HCT116 (cell line): ENCODE measurements at regions not wholly inside any gene's neighbourhood (a gene's known extent, or its start where the extent isn't known, plus 50 kb on each side); places are given as distances from the start of the nearest gene placed in this dataset.

Source experiments
- CEBPB ChIP-seq: IDR thresholded peaks from 2 replicates; pipeline ENCODE4 v1.6.1; 2012; ENCODE audit warnings: low read depth
- EZH2phosphoT487 ChIP-seq: fragments of 200-600 bp; IDR thresholded peaks from 2 replicates; pipeline ENCODE4 v1.6.1; 2018; ENCODE audit warnings: antibody characterized with exemption, borderline replicate concordance
- POLR2AphosphoS5 ChIP-seq: IDR thresholded peaks from 2 replicates; pipeline ENCODE4 v1.6.1; 2011; ENCODE audit warnings: mild to moderate bottlenecking, low read depth, low read length, moderate library complexity
- TF ChIP-seq, protein P1 (sequence below), 3 experiments: fragments of 200-600 bp in 1 of 3; sonication (generic) in 1 of 3; IDR thresholded peaks in 2 of 3; conservative IDR thresholded peaks in 1 of 3; 2 replicates each; pipeline ENCODE4 v1.5.1; 2012 to 2017; ENCODE audit warnings: low read depth in 2 of 3, low read length in 2 of 3, antibody characterized with exemption in 1 of 3, borderline replicate concordance in 1 of 3, control low read depth in 1 of 3, mild to moderate bottlenecking in 1 of 3, mixed read lengths in 1 of 3, mixed run types in 1 of 3, moderate library complexity in 1 of 3; ENCODE audit not compliant: insufficient read depth in 1 of 3

DNA sequence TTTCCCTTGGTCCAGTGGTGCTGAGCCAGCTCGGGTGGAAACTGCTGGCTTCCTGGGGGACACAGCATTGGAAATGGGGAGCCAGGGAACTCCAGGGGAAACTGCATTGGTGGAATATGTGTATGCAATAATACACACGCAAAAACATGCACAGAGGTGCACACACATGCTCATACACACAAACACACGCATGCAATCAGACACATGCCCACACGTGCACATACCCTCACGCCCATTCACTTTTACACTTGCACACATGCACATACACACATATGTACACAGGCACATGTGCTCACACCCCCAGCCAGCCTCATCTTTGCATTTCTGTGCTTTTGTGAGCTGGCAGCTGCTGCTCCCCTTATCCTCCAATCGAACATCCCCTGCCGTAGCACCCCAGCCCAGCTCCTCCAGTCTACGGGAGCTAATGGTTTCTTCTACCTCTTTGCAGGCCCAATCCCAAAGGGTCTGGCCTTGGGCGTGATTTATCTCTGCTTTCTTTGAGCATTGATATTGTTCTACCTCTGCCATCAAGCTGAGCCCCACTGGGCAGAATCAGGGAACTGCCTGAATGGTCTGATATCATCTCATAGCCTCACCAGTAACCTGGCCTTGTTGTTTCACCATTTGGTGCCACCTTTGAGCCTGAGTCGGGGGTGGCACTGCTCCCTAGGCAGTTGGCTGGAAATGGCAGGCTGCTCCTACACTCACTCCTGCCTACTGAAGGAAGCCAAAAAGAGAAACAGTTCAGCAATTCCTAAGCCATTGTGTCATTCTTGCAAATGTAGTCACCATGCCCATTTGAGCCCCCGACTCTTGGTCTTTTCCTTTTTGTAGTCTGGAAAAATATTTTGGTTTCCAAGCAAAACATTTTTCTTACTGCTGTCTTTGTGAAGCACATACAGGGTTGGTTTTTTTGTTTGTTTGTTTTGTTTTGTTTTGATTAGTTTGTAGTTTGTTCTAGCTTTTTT, 104.4 kb upstream of the MAMLD1 start:
- TF ChIP-seq, protein P1, sequence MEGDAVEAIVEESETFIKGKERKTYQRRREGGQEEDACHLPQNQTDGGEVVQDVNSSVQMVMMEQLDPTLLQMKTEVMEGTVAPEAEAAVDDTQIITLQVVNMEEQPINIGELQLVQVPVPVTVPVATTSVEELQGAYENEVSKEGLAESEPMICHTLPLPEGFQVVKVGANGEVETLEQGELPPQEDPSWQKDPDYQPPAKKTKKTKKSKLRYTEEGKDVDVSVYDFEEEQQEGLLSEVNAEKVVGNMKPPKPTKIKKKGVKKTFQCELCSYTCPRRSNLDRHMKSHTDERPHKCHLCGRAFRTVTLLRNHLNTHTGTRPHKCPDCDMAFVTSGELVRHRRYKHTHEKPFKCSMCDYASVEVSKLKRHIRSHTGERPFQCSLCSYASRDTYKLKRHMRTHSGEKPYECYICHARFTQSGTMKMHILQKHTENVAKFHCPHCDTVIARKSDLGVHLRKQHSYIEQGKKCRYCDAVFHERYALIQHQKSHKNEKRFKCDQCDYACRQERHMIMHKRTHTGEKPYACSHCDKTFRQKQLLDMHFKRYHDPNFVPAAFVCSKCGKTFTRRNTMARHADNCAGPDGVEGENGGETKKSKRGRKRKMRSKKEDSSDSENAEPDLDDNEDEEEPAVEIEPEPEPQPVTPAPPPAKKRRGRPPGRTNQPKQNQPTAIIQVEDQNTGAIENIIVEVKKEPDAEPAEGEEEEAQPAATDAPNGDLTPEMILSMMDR (IDR thresholded peaks at IDR 0.05 in 2 of 3, conservative IDR thresholded peaks at IDR 0.05 in 1 of 3; ENCODE audit: borderline replicate concordance in 1 of 3, insufficient read depth in 1 of 3, low read depth in 2 of 3, low read length in 2 of 3): no peak
- TF ChIP-seq POLR2AphosphoS5: no peak
- no peak for TF ChIP-seq CEBPB
- no peak for TF ChIP-seq EZH2phosphoT487
